RWPE1 (cell line): ENCODE measurements at regions not wholly inside any gene's neighbourhood (a gene's known extent, or its start where the extent isn't known, plus 50 kb on each side); places are given as distances from the start of the nearest gene placed in this dataset.

Source experiments
- CTCF ChIA-PET: fragments of 350-600 bp; sonication (Branson Sonifier 250); formaldehyde crosslinking; extraction: SDS; loops from one replicate; lab custom pipeline; 2021; lab: Yijun Ruan, JAX
- POLR2A ChIA-PET: fragments of 400-600 bp; formaldehyde crosslinking; extraction: SDS; loops from one replicate; lab custom pipeline; 2020; ENCODE audit warnings: antibody characterized with exemption; ENCODE audit not compliant: low non-redundant PET; lab: Yijun Ruan, JAX
- DNase-seq: peaks from one replicate; pipeline ENCODE4 v3.0.0; 2012; ENCODE audit warnings: low spot score
- H3K27ac ChIP-seq: fragments of 450-650 bp; 2 replicates; pipeline ENCODE4 v1.5.1; 2017
- CTCF ChIP-seq: fragments of 450-650 bp; conservative IDR thresholded peaks from 2 replicates; pipeline ENCODE4 v1.5.1; 2017; ENCODE audit warnings: low read depth, mild to moderate bottlenecking

- POLR2A ChIA-PET = no interaction called here
- CTCF ChIA-PET = interaction anchor here (1.0 kb wide), 1 partner anchor 10 kb away, joined by 3 read pairs; no protein-coding TSS in a partner anchor
- TF ChIP-seq CTCF = no peak
These were observed 54.6 kb upstream of the TENM3 start for GRCh38 chr4:182188622-182189021.

DNA sequence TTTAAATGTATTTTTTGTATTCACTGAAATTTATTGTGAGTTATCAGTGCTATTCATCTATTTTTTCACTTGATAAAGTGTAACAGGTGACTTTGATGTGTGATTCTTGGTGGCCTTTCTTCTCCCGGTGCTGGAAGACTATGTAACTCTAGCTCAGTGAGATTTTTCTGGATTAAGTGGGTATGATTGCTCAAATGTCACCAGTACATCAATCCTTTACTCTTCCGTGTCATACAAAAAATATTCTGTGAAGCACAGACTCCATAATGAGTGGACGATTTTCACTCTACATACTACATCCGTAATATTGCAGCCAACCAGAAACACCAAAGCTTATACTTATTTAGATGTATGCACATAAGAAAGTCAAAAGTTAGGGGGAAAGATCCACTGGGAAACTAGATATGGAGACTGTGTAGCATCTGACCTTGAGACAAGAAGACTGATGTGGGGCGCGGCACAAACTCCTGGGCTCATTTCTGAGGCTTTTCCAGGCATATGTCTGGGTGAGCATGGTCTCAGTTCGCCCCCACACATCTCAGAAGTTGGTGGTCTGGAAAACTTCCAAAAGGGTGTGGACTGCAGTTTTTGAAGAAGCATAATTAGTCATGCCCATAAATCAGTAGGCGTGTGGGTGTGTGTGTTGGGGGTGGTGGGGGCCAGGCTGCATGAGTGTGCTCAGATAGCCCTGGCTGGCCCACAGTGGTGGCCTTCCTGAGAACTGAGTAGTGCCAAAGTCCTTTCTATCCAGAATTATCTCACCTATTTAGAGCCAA, 53.9 kb upstream of the TENM3 start:
- TF ChIP-seq CTCF = no peak
- peak overlapping the region; percentile 77 for H3K27ac ChIP-seq
- CTCF ChIA-PET = no interaction called here
- peak; percentile 66 for DNase-seq
- POLR2A ChIA-PET = no interaction called here

More at GRCh38 chr4:182188622-182189021, 54.6 kb upstream of the TENM3 start:
- no peak overlapping the region for H3K27ac ChIP-seq
- peak; percentile 26 for DNase-seq

GRCh38 chr4:182190306-182190705, 52.9 kb upstream of the TENM3 start:
- ChIA-PET POLR2A (no interaction called here), CTCF (no interaction called here)
- TF ChIP-seq CTCF = no peak
- no peak for DNase-seq
- H3K27ac ChIP-seq = no peak overlapping the region

DNA sequence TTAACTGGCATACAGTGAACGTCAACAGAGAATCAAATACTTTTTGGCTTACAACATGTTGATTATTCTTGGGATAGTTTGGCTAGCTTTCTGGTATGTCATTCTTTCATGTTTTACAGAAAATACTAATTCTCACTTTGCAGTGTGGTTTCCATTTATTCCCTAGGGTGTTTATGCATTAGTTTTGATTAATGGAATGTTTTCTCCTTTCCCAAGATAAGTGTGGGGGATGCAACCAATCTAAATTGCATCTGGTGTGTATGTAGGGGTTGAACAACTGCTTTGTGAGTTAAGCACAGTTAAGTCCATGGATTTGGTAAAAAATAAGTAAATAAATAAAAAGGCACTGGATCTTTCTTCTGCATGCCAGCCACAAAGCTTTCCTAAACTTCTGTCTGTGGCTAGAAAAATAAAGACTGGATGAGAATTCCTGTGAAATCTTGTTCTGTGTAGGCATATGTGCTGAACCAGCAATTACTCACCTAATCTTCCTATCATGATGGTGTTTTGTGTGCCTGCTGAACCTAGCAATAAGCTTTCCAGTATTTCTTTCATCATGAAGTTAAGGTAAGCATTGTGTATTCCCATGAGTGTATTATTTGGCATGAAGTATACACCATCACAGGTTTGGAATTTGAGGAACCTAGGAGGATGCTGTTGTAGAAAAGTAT, 50.6 kb upstream of the TENM3 start:
- peak; percentile 9 for DNase-seq
- H3K27ac ChIP-seq = no peak overlapping the region
- ChIA-PET POLR2A (interaction anchor here (0.6 kb wide), 1 partner anchor 728 kb away, joined by 4 read pairs; no protein-coding TSS in a partner anchor), CTCF (no interaction called here)
- no peak for TF ChIP-seq CTCF

DNA sequence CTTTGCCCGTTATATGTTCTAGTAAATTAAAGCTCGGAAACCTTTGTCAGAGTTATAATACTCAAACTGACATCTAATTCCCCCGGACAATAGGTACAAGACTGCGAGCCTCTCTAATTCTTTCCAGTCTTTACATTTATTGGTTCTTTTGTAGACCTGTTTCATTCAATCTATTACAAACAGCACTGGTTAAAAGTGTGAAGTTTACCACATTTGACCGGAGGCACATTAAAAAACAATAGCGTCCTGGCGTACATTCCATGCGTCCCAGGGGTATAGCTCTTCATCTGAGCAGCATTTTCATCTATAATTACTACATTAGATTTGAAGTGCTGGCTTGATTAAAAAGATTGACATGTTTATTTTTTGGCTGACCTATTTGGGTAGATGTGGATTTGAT, 49.9 kb upstream of the TENM3 start:
- CTCF ChIA-PET = no interaction called here

More for the DNA sequence above, 49.9 kb upstream of the TENM3 start:
- no peak overlapping the region for H3K27ac ChIP-seq
- no peak for DNase-seq
- POLR2A ChIA-PET = interaction anchor here (0.6 kb wide), 1 partner anchor 727 kb away, joined by 4 read pairs; no protein-coding TSS in a partner anchor
- no peak for TF ChIP-seq CTCF
